B cell (primary cell): ENCODE measurements at regions not wholly inside any gene's neighbourhood (a gene's known extent, or its start where the extent isn't known, plus 50 kb on each side); places are given as distances from the start of the nearest gene placed in this dataset.

Experiments used
- ATAC-seq: fragments of 200-7000 bp; cut with Tn5 transposase; one replicate; pipeline ENCODE4 v1.10.0; 2021; ENCODE audit warnings: low read depth, mild to moderate bottlenecking, moderate number of reproducible peaks, moderate library complexity
- CTCF ChIA-PET: fragments of 350-600 bp; sonication (Branson Sonifier 250); formaldehyde crosslinking; loops from one replicate; lab custom pipeline; 2021; ENCODE audit warnings: antibody characterized with exemption, inconsistent platforms; lab: Charles Lee
- POLR2A ChIA-PET: fragments of 350-600 bp; sonication (Branson Sonifier 250); formaldehyde crosslinking; loops from one replicate; lab custom pipeline; 2021; ENCODE audit warnings: antibody characterized with exemption; lab: Charles Lee
- DNase-seq: peaks from one replicate; pipeline ENCODE4 v3.0.0; 2013
- H2AFZ ChIP-seq: 2 replicates; pipeline ENCODE4 v1.6.1; 2012; ENCODE audit warnings: mild to moderate bottlenecking, low read depth, low read length; ENCODE audit not compliant: insufficient read depth, poor library complexity, severe bottlenecking
- H3K27ac ChIP-seq, 2 donors: 1 replicate in 1 of 2; 2 replicates in 1 of 2; pipeline ENCODE4 v1.5.1; 2012 to 2013; ENCODE audit warnings: low read length in 2 of 2, mild to moderate bottlenecking in 2 of 2, moderate library complexity in 1 of 2
- H3K27me3 ChIP-seq, 4 experiments: fragments of 200-600 bp in 1 of 4; sonication (generic) in 1 of 4; replicated peaks in 1 of 4; 1 replicate in 2 of 4; 2 replicates in 2 of 4; pipeline versions ENCODE4 v1.6.1 to v1.7.0; 2013 to 2016; ENCODE audit warnings: low read length in 3 of 4, mild to moderate bottlenecking in 2 of 4, mixed read lengths in 1 of 4, moderate library complexity in 1 of 4; ENCODE audit not compliant: insufficient read depth in 4 of 4, control insufficient read depth in 3 of 4; ENCODE audit errors: control extremely low read depth in 1 of 4
- H3K36me3 ChIP-seq, 2 experiments: replicated peaks in 1 of 2; 1 replicate in 1 of 2; 2 replicates in 1 of 2; pipeline versions ENCODE4 v1.6.1 to v1.7.1; 2013; ENCODE audit warnings: low read length in 1 of 2; ENCODE audit not compliant: insufficient read depth in 2 of 2, control insufficient read depth in 1 of 2; ENCODE audit errors: control extremely low read depth in 1 of 2, extremely low read depth in 1 of 2
- H3K4me1 ChIP-seq, 2 donors: fragments of 200-600 bp in 1 of 2; sonication (generic) in 1 of 2; 1 replicate in 1 of 2; 2 replicates in 1 of 2; pipeline versions ENCODE4 v1.5.1 to v1.6.1; 2013 to 2017; ENCODE audit warnings: low read length in 2 of 2; ENCODE audit not compliant: control insufficient read depth in 2 of 2, insufficient read depth in 2 of 2
- H3K4me2 ChIP-seq: replicated peaks from 2 replicates; pipeline ENCODE3; 2012; ENCODE audit warnings: mild to moderate bottlenecking, low read depth, low read length; ENCODE audit not compliant: poor library complexity, severe bottlenecking
- H3K4me3 ChIP-seq, 5 experiments: fragments of 200-600 bp in 1 of 5; sonication (generic) in 1 of 5; 1 replicate in 3 of 5; 2 replicates in 2 of 5; pipeline versions ENCODE4 v1.5.1 to v1.7.0; 2011 to 2016; ENCODE audit warnings: low read length in 4 of 5, mild to moderate bottlenecking in 4 of 5, low read depth in 2 of 5, control low read depth in 1 of 5, moderate library complexity in 1 of 5; ENCODE audit not compliant: insufficient read depth in 1 of 5; ENCODE audit errors: control extremely low read depth in 1 of 5, extremely low read depth in 1 of 5
- H3K79me2 ChIP-seq: fragments of 200-600 bp; sonication (generic); one replicate; pipeline ENCODE4 v1.6.0; 2016; ENCODE audit warnings: low read length; ENCODE audit not compliant: control insufficient read depth, insufficient read depth
- H3K9ac ChIP-seq: fragments of 200-600 bp; sonication (generic); 2 replicates; pipeline ENCODE4 v1.6.1; 2017; ENCODE audit warnings: mild to moderate bottlenecking, low read length, moderate library complexity
- H3K9me3 ChIP-seq, 3 donors: one replicate each; pipeline versions ENCODE4 v1.6.1 to v1.7.1; 2013; ENCODE audit warnings: low read length in 2 of 3; ENCODE audit not compliant: control insufficient read depth in 2 of 3, insufficient read depth in 1 of 3; ENCODE audit errors: control extremely low read depth in 1 of 3
- H4K20me1 ChIP-seq: 2 replicates; pipeline ENCODE4 v1.6.0; 2012; ENCODE audit warnings: mild to moderate bottlenecking, low read length; ENCODE audit not compliant: insufficient read depth, control insufficient read depth, poor library complexity, severe bottlenecking
- H3K27ac Mint-ChIP-seq: one replicate; pipeline ENCODE4 v1.8.0; 2021; ENCODE audit warnings: mixed read lengths
- H3K27me3 Mint-ChIP-seq: one replicate; pipeline ENCODE4 v1.8.0; 2021; ENCODE audit warnings: mixed read lengths
- H3K4me1 Mint-ChIP-seq: one replicate; pipeline ENCODE4 v1.8.0; 2021; ENCODE audit warnings: mixed read lengths
- H3K4me3 Mint-ChIP-seq: one replicate; pipeline ENCODE4 v1.8.0; 2021; ENCODE audit warnings: mixed read lengths
- H3K9me3 Mint-ChIP-seq: one replicate; pipeline ENCODE4 v1.8.0; 2022; ENCODE audit warnings: mixed read lengths; ENCODE audit not compliant: insufficient read depth
- CTCF ChIP-seq: fragments of 200-600 bp; IDR thresholded peaks from one replicate; pipeline ENCODE4 v1.8.0; 2022; ENCODE audit warnings: antibody characterized with exemption, mild to moderate bottlenecking
- EZH2 ChIP-seq: IDR thresholded peaks from 2 replicates; pipeline ENCODE4 v1.6.1; 2012; ENCODE audit warnings: borderline replicate concordance, low read depth, mild to moderate bottlenecking, moderate library complexity, low read length; ENCODE audit not compliant: insufficient read depth, poor library complexity, severe bottlenecking
- WGBS: methylation state at CpG from one replicate; pipeline ENCODE4 v1.1.5; 2013; ENCODE audit warnings: missing lambda C conversion rate; ENCODE audit not compliant: insufficient coverage; 5-methylcytosine and 5-hydroxymethylcytosine counted together
- intact Hi-C: fragments of 100-400 bp; cut with micrococcal nuclease; formaldehyde crosslinking; loops from one replicate; pipeline ENCODE4 v1.10.0; 2022

DNA sequence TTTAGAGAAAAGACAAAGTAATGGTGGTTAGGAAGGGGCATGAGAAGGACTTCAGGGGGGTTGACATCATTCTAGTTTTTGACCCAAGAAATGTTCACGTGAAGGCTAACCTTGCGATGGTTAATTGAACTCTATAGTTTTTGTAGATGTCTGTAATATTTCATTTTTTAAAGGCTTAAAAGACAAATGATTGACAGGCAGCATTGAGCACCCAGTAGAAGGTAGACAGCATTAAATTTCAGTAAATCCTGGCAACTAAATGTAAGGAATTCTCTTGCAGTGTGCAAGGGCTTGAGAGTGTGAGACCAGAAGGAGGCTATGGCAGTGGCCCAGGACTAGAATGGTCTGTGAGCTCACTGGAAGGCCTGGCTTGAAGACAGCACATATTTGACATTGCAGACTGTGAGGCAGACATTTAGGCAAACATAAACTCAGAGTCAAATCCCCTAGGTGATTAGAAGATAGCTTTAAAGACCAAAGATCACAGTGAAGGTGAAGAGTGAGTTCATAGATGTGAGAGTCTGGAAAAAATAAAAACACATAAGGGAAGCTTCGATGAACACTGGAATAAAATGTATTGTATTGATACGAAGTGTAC is 100.1 kb upstream of the MAP4K4 start:
- intact Hi-C loops, result loop anchor here (5.0 kb wide), 1 partner anchor 225 kb away; no protein-coding TSS in a partner anchor
- H3K4me2 ChIP-seq, result no peak overlapping the region
- no peak overlapping the region for H3K4me3 Mint-ChIP-seq
- H3K4me3 ChIP-seq, result no peak overlapping the region
- H3K79me2 ChIP-seq, result no peaks in the 10 kb centered on the region
- DNase-seq (no peak), ATAC-seq (no peak)
- no peaks in the 10 kb centered on the region for H3K9me3 ChIP-seq
- no peaks in the 10 kb centered on the region for H3K4me1 Mint-ChIP-seq
- H4K20me1 ChIP-seq, result no peaks in the 10 kb centered on the region
- no peak overlapping the region for H3K27ac Mint-ChIP-seq
- H3K27me3 ChIP-seq, result no peaks in the 10 kb centered on the region
- TF ChIP-seq EZH2 (no peak), CTCF (no peak)
- H2AFZ ChIP-seq, result no peak overlapping the region
- ChIA-PET POLR2A (no interaction called here), CTCF (interaction anchor here (1.1 to 1.6 kb wide), 2 partner anchors 231 to 234 kb away, joined by 3 to 6 read pairs; no protein-coding TSS in a partner anchor)
- no peaks in the 10 kb centered on the region for H3K36me3 ChIP-seq
- no peaks in the 10 kb centered on the region for H3K4me1 ChIP-seq
- H3K27ac ChIP-seq, result no peak overlapping the region
- WGBS, result 94% methylated on average over 2 of the region's 4 CpGs
- H3K9me3 Mint-ChIP-seq, result no peaks in the 10 kb centered on the region
- H3K27me3 Mint-ChIP-seq, result no peaks in the 10 kb centered on the region
- H3K9ac ChIP-seq, result no peak overlapping the region

- Mint-ChIP-seq H3K27me3 (no peaks in the 10 kb centered on the region), H3K27ac (no peak overlapping the region), H3K4me3 (no peak overlapping the region), H3K4me1 (no peaks in the 10 kb centered on the region), H3K9me3 (no peaks in the 10 kb centered on the region)
- intact Hi-C loops, result loop anchor here (5.0 kb wide), 1 partner anchor 226 kb away; no protein-coding TSS in a partner anchor
- DNase-seq (no peak), ATAC-seq (no peak)
- H3K9ac ChIP-seq, result no peak overlapping the region
- no peaks in the 10 kb centered on the region for H3K36me3 ChIP-seq
- 60% methylated on average over 2 of the region's 4 CpGs for WGBS
- H3K79me2 ChIP-seq, result no peaks in the 10 kb centered on the region
- H4K20me1 ChIP-seq, result no peaks in the 10 kb centered on the region
- TF ChIP-seq EZH2, result no peak
- TF ChIP-seq CTCF, result no peak
- no peak overlapping the region for H3K27ac ChIP-seq
- POLR2A ChIA-PET, result no interaction called here
- no peaks in the 10 kb centered on the region for H3K4me1 ChIP-seq
- no peaks in the 10 kb centered on the region for H3K9me3 ChIP-seq
- no peak overlapping the region for H3K4me2 ChIP-seq
- no peak overlapping the region for H3K4me3 ChIP-seq
- CTCF ChIA-PET, result no interaction called here
- no peaks in the 10 kb centered on the region for H3K27me3 ChIP-seq
- H2AFZ ChIP-seq, result no peak overlapping the region
Measured at GRCh38 chr2:101596333-101596732, 101.2 kb upstream of the MAP4K4 start.
